GM23338 (cell line): ENCODE measurements at regions not wholly inside any gene's neighbourhood (a gene's known extent, or its start where the extent isn't known, plus 50 kb on each side); places are given as distances from the start of the nearest gene placed in this dataset.

Experiments
- ATAC-seq: fragments of 200-7000 bp; cut with Tn5 transposase; 3 replicates; pipeline ENCODE4 v1.9.1; 2020
- DNase-seq: peaks from one replicate; pipeline ENCODE4 v3.0.0-alpha.2; 2015; ENCODE audit warnings: low spot score
- H2AFZ ChIP-seq: fragments of 200-600 bp; sonication (generic); 2 replicates; pipeline ENCODE4 v1.8.0; 2016; ENCODE audit warnings: antibody characterized with exemption, mild to moderate bottlenecking, moderate library complexity
- H3F3A ChIP-seq: fragments of 200-600 bp; sonication (generic); replicated peaks from 2 replicates; pipeline ENCODE4 v1.8.0; 2017; ENCODE audit warnings: antibody characterized with exemption, mixed run types, low read depth
- H3K27ac ChIP-seq: fragments of 200-600 bp; sonication (generic); 2 replicates; pipeline ENCODE4 v1.6.1; 2016; ENCODE audit warnings: low read depth
- H3K27me3 ChIP-seq: fragments of 200-600 bp; sonication (generic); 2 replicates; pipeline ENCODE4 v1.8.0; 2016; ENCODE audit warnings: mild to moderate bottlenecking, mixed run types, moderate library complexity; ENCODE audit not compliant: insufficient read depth
- H3K36me3 ChIP-seq: fragments of 200-600 bp; sonication (generic); 2 replicates; pipeline ENCODE4 v1.8.0; 2016; ENCODE audit warnings: mild to moderate bottlenecking; ENCODE audit not compliant: insufficient read depth
- H3K4me1 ChIP-seq: fragments of 200-600 bp; sonication (generic); 2 replicates; pipeline ENCODE4 v1.8.0; 2016; ENCODE audit warnings: mild to moderate bottlenecking, moderate library complexity; ENCODE audit not compliant: insufficient read depth
- H3K4me2 ChIP-seq: fragments of 200-600 bp; sonication (generic); 2 replicates; pipeline ENCODE4 v1.7.1; 2017; ENCODE audit warnings: mixed run types
- H3K4me3 ChIP-seq: fragments of 200-600 bp; sonication (generic); 2 replicates; pipeline ENCODE4 v1.6.1; 2016; ENCODE audit warnings: mixed run types
- H3K79me2 ChIP-seq: fragments of 200-600 bp; sonication (generic); replicated peaks from 2 replicates; pipeline ENCODE4 v1.8.0; 2017; ENCODE audit warnings: mild to moderate bottlenecking; ENCODE audit not compliant: insufficient read depth
- H3K9me2 ChIP-seq: fragments of 200-600 bp; sonication (generic); 2 replicates; pipeline ENCODE4 v1.8.0; 2017; ENCODE audit not compliant: insufficient read depth
- H4K20me1 ChIP-seq: fragments of 200-600 bp; sonication (generic); replicated peaks from 2 replicates; pipeline ENCODE4 v1.8.0; 2017; ENCODE audit warnings: mild to moderate bottlenecking; ENCODE audit not compliant: insufficient read depth
- H3K27ac Mint-ChIP-seq: 2 replicates; pipeline ENCODE4 v1.8.0; 2020; ENCODE audit warnings: inconsistent platforms, mild to moderate bottlenecking, moderate library complexity, mixed read lengths
- H3K27me3 Mint-ChIP-seq: 3 replicates; pipeline ENCODE4 v1.8.0; 2022; ENCODE audit warnings: low read depth, mild to moderate bottlenecking, moderate library complexity, mixed read lengths, inconsistent platforms; ENCODE audit not compliant: insufficient read depth, poor library complexity
- H3K36me3 Mint-ChIP-seq: 3 replicates; pipeline ENCODE4 v1.8.0; 2021; ENCODE audit warnings: low read depth, mild to moderate bottlenecking, inconsistent platforms, moderate library complexity, mixed read lengths
- H3K4me1 Mint-ChIP-seq: 3 replicates; pipeline ENCODE4 v1.8.0; 2020; ENCODE audit warnings: mild to moderate bottlenecking, inconsistent platforms, mixed read lengths
- H3K4me3 Mint-ChIP-seq: 3 replicates; pipeline ENCODE4 v1.8.0; 2021; ENCODE audit warnings: moderate library complexity, mild to moderate bottlenecking, inconsistent platforms, mixed read lengths
- H3K9me3 Mint-ChIP-seq: 3 replicates; pipeline ENCODE4 v1.8.0; 2020; ENCODE audit warnings: moderate library complexity, mild to moderate bottlenecking, inconsistent platforms, mixed read lengths
- CREB1 ChIP-seq: fragments of 250-450 bp; sonication (Bioruptor Pico); IDR thresholded peaks from 2 replicates; pipeline ENCODE4 v1.5.0; 2020; ENCODE audit warnings: low read depth, mild to moderate bottlenecking, moderate library complexity
- EZH2 ChIP-seq: fragments of 200-600 bp; sonication (generic); IDR thresholded peaks from one replicate; pipeline ENCODE4 v1.8.0; 2017; ENCODE audit warnings: antibody characterized with exemption, mild to moderate bottlenecking, low read depth; ENCODE audit not compliant: unreplicated experiment
- JUNB ChIP-seq: IDR thresholded peaks from one replicate; pipeline ENCODE4 v1.6.1; 2016; ENCODE audit warnings: antibody characterized with exemption; ENCODE audit not compliant: unreplicated experiment
- ZNF114 ChIP-seq: fragments of 250-450 bp; sonication (Bioruptor Pico); IDR thresholded peaks from 2 replicates; pipeline ENCODE4 v1.5.0; 2020; ENCODE audit warnings: mild to moderate bottlenecking, moderate library complexity
- ZNF331 ChIP-seq: fragments of 250-450 bp; sonication (Bioruptor Pico); IDR thresholded peaks from 2 replicates; pipeline ENCODE4 v1.5.0; 2020; ENCODE audit warnings: low read depth, mild to moderate bottlenecking, moderate library complexity
- TF ChIP-seq, protein P1 (sequence below): IDR thresholded peaks from one replicate; pipeline ENCODE4 v1.6.1; 2018; ENCODE audit warnings: antibody characterized with exemption; ENCODE audit not compliant: unreplicated experiment
- TF ChIP-seq, protein P2 (sequence below): fragments of 250-450 bp; sonication (Bioruptor Pico); IDR thresholded peaks from 2 replicates; pipeline ENCODE4 v1.5.0; 2020; ENCODE audit warnings: mild to moderate bottlenecking, moderate library complexity
- TF ChIP-seq, protein P3 (sequence below), 2 experiments: fragments of 200-600 bp in 1 of 2; sonication (generic) in 1 of 2; conservative IDR thresholded peaks; 2 replicates each; pipeline versions ENCODE4 v1.5.1 to v1.6.1; 2016 to 2017; ENCODE audit warnings: antibody characterized with exemption in 2 of 2, low read depth in 2 of 2, mild to moderate bottlenecking in 2 of 2, moderate library complexity in 1 of 2
- TF ChIP-seq, protein P4 (sequence below): IDR thresholded peaks from 2 replicates; pipeline ENCODE4 v1.6.1; 2016; ENCODE audit warnings: antibody characterized with exemption

DNA sequence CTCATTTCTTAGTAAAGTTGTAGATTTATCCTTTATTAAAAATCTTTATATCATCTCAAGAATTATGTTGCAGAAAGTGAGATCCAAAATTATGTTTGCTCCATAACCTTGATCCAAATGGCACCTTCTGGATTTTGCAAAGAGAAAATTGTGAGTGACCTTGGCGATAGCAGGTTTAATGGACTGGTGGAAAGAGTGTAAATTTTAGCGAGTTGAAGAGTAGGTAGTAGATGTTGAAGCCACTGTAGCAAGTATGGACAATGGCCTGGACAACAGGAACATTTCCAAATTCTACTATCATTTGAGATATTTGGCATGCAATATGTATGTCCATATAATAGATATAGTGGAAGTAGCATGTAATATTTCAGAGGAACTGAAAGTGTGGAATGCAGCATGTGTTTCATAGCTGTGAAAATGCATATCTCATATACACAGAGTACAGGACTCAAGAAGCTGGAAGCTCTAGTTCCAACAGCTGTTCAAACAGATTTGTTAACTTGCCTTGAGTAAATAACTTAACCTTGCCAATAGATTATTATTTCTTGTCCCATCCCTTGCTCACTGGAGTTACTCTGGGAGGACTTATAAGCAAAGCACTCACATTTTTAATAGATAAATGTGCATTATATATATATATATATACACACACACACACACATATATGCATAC lies 152.5 kb upstream of the TLL1 start:
- TF ChIP-seq, protein P1, sequence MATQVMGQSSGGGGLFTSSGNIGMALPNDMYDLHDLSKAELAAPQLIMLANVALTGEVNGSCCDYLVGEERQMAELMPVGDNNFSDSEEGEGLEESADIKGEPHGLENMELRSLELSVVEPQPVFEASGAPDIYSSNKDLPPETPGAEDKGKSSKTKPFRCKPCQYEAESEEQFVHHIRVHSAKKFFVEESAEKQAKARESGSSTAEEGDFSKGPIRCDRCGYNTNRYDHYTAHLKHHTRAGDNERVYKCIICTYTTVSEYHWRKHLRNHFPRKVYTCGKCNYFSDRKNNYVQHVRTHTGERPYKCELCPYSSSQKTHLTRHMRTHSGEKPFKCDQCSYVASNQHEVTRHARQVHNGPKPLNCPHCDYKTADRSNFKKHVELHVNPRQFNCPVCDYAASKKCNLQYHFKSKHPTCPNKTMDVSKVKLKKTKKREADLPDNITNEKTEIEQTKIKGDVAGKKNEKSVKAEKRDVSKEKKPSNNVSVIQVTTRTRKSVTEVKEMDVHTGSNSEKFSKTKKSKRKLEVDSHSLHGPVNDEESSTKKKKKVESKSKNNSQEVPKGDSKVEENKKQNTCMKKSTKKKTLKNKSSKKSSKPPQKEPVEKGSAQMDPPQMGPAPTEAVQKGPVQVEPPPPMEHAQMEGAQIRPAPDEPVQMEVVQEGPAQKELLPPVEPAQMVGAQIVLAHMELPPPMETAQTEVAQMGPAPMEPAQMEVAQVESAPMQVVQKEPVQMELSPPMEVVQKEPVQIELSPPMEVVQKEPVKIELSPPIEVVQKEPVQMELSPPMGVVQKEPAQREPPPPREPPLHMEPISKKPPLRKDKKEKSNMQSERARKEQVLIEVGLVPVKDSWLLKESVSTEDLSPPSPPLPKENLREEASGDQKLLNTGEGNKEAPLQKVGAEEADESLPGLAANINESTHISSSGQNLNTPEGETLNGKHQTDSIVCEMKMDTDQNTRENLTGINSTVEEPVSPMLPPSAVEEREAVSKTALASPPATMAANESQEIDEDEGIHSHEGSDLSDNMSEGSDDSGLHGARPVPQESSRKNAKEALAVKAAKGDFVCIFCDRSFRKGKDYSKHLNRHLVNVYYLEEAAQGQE: no peak
- TF ChIP-seq, protein P2, sequence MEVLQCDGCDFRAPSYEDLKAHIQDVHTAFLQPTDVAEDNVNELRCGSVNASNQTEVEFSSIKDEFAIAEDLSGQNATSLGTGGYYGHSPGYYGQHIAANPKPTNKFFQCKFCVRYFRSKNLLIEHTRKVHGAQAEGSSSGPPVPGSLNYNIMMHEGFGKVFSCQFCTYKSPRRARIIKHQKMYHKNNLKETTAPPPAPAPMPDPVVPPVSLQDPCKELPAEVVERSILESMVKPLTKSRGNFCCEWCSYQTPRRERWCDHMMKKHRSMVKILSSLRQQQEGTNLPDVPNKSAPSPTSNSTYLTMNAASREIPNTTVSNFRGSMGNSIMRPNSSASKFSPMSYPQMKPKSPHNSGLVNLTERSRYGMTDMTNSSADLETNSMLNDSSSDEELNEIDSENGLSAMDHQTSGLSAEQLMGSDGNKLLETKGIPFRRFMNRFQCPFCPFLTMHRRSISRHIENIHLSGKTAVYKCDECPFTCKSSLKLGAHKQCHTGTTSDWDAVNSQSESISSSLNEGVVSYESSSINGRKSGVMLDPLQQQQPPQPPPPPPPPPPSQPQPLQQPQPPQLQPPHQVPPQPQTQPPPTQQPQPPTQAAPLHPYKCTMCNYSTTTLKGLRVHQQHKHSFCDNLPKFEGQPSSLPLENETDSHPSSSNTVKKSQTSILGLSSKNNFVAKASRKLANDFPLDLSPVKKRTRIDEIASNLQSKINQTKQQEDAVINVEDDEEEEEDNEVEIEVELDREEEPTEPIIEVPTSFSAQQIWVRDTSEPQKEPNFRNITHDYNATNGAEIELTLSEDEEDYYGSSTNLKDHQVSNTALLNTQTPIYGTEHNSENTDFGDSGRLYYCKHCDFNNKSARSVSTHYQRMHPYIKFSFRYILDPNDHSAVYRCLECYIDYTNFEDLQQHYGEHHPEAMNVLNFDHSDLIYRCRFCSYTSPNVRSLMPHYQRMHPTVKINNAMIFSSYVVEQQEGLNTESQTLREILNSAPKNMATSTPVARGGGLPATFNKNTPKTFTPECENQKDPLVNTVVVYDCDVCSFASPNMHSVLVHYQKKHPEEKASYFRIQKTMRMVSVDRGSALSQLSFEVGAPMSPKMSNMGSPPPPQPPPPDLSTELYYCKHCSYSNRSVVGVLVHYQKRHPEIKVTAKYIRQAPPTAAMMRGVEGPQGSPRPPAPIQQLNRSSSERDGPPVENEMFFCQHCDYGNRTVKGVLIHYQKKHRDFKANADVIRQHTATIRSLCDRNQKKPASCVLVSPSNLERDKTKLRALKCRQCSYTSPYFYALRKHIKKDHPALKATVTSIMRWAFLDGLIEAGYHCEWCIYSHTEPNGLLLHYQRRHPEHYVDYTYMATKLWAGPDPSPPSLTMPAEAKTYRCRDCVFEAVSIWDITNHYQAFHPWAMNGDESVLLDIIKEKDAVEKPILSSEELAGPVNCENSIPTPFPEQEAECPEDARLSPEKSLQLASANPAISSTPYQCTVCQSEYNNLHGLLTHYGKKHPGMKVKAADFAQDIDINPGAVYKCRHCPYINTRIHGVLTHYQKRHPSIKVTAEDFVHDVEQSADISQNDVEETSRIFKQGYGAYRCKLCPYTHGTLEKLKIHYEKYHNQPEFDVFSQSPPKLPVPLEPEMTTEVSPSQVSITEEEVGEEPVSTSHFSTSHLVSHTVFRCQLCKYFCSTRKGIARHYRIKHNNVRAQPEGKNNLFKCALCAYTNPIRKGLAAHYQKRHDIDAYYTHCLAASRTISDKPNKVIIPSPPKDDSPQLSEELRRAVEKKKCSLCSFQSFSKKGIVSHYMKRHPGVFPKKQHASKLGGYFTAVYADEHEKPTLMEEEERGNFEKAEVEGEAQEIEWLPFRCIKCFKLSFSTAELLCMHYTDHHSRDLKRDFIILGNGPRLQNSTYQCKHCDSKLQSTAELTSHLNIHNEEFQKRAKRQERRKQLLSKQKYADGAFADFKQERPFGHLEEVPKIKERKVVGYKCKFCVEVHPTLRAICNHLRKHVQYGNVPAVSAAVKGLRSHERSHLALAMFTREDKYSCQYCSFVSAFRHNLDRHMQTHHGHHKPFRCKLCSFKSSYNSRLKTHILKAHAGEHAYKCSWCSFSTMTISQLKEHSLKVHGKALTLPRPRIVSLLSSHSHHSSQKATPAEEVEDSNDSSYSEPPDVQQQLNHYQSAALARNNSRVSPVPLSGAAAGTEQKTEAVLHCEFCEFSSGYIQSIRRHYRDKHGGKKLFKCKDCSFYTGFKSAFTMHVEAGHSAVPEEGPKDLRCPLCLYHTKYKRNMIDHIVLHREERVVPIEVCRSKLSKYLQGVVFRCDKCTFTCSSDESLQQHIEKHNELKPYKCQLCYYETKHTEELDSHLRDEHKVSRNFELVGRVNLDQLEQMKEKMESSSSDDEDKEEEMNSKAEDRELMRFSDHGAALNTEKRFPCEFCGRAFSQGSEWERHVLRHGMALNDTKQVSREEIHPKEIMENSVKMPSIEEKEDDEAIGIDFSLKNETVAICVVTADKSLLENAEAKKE: no peak
- TF ChIP-seq EZH2 (no peak), JUNB (no peak), CREB1 (CRISPR knock-in tag) (no peak), ZNF331 (CRISPR knock-in tag) (no peak), ZNF114 (no peak)
- TF ChIP-seq, protein P3, sequence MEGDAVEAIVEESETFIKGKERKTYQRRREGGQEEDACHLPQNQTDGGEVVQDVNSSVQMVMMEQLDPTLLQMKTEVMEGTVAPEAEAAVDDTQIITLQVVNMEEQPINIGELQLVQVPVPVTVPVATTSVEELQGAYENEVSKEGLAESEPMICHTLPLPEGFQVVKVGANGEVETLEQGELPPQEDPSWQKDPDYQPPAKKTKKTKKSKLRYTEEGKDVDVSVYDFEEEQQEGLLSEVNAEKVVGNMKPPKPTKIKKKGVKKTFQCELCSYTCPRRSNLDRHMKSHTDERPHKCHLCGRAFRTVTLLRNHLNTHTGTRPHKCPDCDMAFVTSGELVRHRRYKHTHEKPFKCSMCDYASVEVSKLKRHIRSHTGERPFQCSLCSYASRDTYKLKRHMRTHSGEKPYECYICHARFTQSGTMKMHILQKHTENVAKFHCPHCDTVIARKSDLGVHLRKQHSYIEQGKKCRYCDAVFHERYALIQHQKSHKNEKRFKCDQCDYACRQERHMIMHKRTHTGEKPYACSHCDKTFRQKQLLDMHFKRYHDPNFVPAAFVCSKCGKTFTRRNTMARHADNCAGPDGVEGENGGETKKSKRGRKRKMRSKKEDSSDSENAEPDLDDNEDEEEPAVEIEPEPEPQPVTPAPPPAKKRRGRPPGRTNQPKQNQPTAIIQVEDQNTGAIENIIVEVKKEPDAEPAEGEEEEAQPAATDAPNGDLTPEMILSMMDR (conservative IDR thresholded peaks at IDR 0.05; ENCODE audit: low read depth in 2 of 2): no peak
- TF ChIP-seq, protein P4, sequence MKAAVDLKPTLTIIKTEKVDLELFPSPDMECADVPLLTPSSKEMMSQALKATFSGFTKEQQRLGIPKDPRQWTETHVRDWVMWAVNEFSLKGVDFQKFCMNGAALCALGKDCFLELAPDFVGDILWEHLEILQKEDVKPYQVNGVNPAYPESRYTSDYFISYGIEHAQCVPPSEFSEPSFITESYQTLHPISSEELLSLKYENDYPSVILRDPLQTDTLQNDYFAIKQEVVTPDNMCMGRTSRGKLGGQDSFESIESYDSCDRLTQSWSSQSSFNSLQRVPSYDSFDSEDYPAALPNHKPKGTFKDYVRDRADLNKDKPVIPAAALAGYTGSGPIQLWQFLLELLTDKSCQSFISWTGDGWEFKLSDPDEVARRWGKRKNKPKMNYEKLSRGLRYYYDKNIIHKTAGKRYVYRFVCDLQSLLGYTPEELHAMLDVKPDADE: no peak
- no peak overlapping the region for H2AFZ ChIP-seq
- no peak overlapping the region for H3K4me3 Mint-ChIP-seq
- no peaks in the 10 kb centered on the region for H3K9me2 ChIP-seq
- H3K36me3 Mint-ChIP-seq: 0 out of 3 replicates have a peak, but pooled peaks cover 2% of the 10 kb centered on the region
- H4K20me1 ChIP-seq: no peaks in the 10 kb centered on the region
- H3K36me3 ChIP-seq: no peaks in the 10 kb centered on the region
- H3K4me1 ChIP-seq: peaks cover 34% of the 10 kb centered on the region
- H3K9me3 Mint-ChIP-seq: no peaks in the 10 kb centered on the region; the same call in 2 of the 3 replicates
- H3K27me3 ChIP-seq: no peaks in the 10 kb centered on the region
- no peaks in the 10 kb centered on the region for H3K79me2 ChIP-seq
- H3K4me1 Mint-ChIP-seq: peaks cover 36% of the 10 kb centered on the region
- H3K27me3 Mint-ChIP-seq: no peaks in the 10 kb centered on the region
- H3K4me3 ChIP-seq: no peak overlapping the region
- no peaks in the 10 kb centered on the region for H3F3A ChIP-seq
- H3K27ac ChIP-seq: no peak overlapping the region
- ATAC-seq: no peak
- no peak overlapping the region for H3K27ac Mint-ChIP-seq
- no peak for DNase-seq
- no peak overlapping the region for H3K4me2 ChIP-seq
